GM18499 (cell line): ENCODE measurements at regions not wholly inside any gene's neighbourhood (a gene's known extent, or its start where the extent isn't known, plus 50 kb on each side); places are given as distances from the start of the nearest gene placed in this dataset.

Experiments used
- ATAC-seq: cut with Tn5 transposase; IDR thresholded peaks from one replicate; pipeline ENCODE4 v1.9.1; 2021; ENCODE audit warnings: moderate number of reproducible peaks; ENCODE audit not compliant: insufficient read depth, unreplicated experiment

DNA sequence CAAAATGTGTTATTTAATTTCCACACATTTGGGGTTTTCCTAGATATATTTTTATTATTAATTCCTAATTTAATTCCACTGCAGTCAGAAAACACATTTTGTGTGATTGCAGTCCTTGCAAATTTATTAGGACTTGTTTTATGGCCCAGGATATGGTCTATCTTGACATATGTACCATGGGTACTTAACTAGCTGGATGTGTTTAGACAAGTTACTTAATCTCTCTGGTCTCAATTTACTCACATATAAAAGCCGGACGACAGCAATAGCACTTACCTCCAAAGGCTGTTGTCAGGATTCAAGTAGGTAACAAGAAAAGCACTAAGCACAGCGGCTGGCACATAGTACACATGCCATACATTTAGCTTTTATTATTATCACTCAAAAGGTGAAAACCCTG lies 118.2 kb upstream of the MSX2 start:
- ATAC-seq, result no peak

DNA sequence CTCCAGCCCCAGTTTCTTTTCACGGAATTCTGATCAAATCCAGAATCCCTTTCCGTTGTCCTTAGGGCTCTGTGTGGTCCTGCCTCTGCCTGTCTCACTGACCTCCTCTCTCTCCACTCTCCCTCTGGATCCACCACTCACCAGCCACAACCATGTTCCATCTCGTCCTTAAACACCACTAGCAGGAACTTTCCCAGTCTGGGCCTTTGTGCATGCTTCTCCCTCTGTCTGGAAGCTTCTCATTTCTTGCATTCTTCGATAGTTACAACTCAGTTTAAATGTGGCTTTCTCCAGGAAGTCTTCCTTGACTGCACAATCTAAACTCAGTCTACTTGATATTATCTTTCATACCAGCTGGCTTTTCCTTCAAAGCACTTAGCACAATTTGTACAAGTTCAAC lies 117.7 kb upstream of the MSX2 start:
- ATAC-seq, result no peak

DNA sequence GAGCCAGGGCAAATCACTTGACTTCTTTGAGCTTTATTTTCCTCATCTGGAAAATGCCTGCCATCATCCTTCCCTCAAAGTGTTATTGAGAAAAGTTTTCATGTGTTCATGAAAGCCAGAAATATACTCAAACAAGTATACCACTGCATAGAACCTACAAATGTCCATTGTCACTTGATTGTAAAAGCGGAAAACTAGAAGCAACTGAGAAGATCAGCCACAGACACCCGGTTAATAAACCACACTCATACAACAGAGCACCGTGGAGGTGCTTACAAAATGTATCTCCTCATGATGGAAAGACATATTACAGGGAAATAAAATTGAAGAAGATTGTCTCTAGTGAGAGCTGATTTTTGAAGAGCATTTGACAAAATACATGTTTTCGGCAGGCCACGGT lies 117.2 kb upstream of the MSX2 start:
- ATAC-seq, result no peak

DNA sequence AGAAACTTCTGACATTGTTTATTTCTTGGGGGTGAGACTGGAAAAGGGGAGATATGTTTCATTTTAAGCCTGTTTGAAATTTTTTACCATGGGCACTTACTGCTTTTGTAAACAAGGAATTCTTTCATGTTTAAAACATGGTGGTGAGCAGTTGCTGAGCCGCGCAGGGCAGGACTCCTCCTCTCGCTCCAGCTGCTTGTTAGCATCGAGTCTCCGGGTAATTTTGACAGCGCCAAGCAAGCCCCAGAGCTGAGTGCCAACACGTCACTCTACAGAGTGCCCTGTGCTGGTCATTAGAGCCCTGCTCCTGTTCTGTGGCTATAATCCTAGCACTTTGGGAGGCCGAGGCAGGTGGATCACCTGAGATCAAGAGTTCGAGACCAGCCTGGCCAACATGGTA lies 116.5 kb upstream of the MSX2 start:
- no peak for ATAC-seq

DNA sequence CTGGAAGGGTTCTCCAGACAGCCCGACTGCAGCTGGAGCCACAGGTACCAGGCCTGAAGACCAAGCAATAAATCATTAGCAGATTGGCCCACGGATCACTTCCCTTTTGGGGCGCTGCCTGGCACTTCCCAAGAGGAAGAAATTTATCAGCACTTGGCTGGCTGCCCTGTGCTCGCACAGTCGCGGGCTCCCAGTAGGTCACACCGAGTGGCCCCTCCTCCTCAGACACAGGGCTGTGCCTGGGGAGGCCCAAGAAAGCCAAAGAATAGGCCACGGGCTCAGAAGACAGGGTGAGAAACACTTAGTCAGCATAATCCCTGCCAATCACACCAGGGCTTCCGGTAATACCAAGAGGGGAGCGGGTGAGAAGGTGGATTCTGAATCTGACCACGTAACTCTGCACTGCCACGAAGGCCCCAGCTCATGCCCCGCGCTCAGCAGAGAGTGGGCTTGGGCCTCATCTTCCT lies 115.7 kb upstream of the MSX2 start:
- no peak for ATAC-seq

DNA sequence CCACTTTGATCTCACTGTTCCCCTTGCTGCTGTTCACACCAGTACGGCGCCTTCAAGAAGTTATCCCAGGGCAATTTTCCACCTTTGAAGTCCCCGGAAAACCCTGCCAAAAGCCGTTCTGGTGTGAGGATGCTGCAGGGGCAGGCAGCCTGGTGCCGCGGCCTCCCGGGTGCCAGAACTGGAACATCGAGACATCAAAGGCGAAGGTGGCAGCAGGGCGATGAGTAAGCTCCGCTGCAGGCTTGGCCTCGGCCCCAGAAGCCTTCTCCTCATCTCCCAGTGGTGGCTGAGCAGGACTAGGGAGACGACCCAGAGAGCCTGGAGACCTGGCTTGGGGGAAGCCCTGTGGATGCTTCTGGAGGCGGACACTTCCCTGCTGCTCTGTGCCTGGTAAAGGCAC lies 115.3 kb upstream of the MSX2 start:
- ATAC-seq, result no peak

DNA sequence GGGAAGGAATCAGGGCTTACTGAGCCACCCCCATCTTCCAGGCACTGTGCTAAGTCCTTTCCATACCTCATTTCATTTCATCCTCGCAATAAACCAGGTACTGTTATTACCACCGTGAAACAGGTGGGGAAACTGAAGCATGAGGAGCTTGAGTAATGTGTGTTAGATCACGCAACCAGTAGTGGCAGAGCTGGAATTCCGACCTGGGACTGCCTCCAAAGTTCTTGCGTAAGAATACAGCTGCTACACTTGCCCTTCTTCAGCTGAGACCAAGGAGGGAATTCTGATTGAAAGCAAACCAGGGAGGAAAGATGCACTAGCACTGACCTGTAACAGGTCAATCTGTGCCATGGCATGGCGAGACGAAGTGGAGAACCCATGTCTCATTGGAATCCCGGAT lies 113.4 kb upstream of the MSX2 start:
- no peak for ATAC-seq

DNA sequence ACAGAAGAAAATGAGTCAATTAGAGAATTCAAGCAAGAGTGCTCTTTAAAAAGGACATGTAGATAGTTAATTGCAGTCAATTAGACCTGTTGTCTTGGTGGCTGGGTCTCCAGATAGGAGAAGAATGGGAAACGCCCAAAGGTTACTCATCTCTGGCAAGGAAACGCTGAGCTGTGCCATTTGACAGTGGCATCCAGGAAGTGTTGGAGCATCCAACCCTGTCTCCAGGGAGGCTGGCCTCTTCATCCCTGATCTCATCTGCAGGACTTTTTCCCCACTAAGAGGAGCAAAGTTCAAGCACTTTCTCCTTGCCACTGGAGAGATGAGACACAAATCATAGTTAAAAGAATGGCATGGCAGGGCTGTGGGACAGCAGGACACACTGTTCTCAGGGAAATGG lies 111.7 kb upstream of the MSX2 start:
- no peak for ATAC-seq

DNA sequence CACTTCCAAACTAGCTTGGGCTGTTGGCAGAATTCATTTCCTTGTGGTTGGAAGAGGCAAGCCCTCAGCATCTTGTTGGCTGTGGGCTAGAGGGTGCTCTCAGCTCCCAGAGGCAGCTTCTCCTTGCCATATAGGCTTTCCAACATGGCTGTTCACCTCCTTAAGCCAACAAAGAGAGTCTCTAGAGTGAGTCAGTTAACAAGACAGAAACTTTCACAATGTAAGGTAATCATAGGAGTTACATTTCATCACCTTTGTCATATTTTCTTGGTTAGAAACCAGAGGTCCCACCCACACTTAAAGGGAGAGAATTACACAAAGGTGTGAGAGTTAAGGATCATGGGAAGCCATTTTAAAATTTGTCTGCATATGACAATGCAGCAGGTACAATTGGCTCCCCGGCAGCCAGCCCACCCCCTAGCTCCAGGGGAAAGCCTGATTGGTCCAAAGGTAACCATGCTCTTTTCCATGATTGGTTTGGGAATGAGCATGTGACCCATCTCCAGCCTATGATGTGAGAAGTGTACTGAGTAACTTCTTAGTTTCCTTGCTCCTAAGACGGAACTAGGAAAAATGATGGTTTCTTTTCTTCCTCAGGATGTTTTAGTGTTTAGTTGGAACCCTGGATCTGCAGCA lies 109.8 kb upstream of the MSX2 start:
- ATAC-seq, result no peak

DNA sequence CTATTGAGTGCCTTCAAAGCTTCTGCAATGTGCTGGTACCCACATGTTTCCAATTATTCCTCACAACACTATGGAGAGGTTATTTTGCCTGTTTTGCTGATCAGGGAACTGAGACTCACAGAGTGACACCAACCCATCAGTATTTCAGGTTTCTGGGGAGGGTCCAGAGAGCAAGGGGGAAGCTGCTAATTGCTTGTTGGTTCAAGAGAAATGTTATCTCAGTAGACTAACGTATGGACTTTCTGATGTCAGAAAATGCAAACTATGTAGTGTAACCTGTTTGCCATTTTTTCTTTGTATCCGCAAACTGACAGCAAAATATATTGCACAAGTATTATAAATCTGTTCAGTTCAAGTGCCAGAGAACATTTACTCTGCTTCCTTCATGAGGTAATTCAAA lies 108.3 kb upstream of the MSX2 start:
- ATAC-seq, result no peak

DNA sequence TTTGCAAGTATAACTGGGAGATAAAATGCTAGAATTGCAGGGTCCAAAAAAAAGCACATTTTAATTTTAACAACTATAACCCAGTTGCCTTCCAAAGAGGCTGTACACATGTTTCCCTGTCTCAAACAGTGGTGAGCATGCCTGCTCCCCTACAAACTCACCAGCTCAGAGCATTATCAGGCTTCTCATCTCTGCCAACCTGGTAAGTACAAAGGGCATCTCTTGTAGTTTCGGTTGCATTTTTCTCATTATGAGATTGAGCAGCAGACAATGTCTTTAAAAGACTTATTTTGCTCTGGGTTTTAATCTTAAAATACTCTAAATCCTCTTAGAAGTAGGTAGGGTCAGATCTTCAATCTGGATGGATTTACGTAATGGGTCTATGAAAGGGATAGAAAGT lies 107.1 kb upstream of the MSX2 start:
- ATAC-seq, result no peak

DNA sequence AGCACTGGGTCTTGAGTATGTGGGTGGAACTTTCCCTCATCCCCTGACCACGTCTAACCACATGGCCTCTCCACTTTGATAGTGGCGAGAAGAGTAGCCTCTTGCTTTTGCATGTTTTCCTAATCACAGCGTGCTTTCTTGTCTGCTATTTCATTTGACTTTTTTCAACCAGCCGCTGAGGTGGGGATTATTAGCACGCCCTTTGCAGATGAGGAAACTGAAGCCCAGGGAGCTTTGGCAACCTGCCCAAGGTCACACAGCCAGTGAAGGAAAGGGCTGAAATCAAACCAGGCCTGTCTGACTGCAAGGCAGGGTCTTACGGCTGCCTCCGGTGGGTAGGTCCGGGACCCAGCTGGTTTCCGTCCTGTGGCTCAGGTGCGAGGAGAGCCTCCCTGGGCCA lies 106.5 kb upstream of the MSX2 start:
- ATAC-seq, result no peak

DNA sequence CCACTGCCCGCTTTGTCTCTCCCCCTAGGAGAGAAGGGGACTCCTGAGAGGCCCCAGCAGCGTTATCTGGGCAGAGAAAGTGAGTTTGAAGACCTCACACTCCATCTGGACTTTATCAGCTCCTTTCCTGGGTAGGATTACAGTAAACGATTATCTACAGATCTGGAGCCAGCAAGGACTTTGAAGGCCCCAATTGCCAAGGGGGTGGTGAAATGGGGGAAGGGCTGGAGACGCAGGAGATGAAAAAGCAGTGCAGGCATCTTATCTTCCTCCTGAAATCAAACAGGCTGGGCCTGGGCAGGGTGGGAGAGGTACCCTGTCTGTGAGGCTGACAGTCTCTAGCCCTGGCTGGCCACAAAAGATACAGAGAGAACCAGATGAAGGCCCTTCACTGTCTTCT lies 105.8 kb upstream of the MSX2 start:
- ATAC-seq, result no peak

DNA sequence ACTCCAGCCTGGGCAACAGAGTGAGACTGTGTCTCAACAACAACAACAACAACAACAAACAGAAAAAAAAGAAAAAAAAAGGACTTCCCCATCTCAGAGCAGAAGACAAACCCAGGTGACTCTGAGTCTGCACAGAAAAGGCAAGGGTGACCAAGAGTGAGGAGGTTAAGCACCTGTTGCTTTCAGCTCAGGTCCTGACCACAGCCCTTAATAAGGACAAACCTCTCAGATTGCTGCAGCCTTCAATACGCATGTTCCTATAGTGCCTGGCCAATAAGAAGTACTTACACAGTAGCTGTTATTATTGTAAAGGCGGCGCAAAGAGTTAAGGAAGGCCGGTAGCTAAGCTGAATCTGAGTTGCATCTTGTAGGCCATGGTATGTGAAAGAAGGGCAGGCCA lies 102.3 kb upstream of the MSX2 start:
- ATAC-seq, result no peak

DNA sequence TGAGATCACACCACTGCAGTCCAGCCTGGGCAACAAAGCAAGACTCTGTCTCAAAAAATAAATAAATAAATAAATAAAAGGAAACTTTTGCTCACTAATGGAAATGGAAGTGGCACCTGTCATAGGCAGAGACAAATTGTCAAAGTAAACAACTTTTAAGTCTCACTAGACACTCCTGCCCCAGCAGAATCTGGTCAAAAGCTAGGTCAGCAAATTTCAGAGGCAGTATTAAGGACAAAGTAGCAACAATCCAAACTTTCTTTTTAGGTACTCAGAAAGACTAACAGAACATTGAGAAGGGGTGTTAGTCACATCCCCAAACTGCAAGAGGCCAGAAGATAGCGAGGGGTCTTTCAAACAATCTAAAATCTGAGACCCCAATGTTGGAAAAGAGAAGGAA lies 101.4 kb upstream of the MSX2 start:
- no peak for ATAC-seq

DNA sequence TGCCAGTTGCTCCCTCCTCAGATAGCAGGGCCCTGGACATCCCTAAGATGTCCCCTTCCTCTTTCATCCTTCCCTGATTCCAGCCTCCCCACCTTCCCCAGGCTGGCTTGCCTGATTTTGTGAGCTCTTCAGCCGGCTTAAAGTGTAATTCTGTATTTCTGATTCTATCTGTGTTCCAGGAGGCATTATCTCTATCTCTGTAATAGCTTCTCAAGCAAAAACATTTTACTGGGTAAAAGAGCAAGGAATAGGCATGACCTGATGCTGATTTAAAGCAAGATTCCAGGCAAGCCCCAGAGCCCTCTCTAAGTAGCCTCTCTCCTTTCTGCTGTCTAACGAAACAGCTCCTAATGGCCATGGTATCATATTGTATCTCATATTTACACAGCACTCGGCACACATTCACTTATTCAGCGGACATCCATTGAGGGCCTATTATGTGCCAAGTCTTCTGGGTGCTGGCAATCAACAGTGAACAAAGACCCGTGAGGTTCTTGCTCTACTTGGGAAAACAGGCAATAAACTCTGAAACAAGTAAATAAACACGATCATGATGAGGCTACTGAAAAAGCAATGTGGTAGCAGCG lies 100.9 kb upstream of the MSX2 start:
- no peak for ATAC-seq

DNA sequence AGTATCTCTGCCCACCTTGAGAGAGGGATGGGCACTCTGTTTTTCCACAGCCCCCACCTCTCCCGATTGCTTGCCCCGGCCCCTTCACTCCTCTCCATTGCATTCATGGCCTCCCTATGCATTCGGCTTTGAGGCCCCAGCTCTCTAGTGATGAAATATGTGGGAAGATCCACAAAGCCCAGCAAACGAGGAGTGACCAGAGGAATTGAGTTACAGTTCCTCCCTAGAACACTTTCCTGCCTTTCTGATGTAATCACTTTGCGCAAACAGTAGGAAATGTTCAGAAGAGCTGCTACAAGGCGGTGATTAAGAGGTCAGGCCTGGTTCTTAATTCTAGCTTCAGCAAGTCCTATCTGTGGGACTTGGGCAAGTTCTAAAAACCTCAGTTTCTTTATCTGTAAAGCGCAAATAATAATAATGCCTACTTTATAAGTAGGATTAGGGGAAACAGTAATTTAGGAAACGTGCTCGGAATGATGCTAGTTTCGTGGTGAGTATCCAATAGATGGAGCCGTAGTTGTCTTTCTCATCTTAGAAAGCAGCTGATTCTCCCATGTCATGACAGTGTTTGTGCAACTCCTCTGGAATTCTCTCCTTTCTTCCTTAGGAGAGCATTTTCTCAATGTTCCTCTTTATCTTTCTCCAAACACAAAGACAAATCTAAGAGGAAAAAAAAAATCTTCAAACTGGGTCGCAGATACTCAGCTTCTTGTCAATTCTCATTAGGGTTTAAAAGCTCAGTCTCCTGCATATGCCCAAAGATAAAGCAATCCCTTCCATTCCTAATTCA lies 99.5 kb upstream of the MSX2 start:
- ATAC-seq, result no peak

DNA sequence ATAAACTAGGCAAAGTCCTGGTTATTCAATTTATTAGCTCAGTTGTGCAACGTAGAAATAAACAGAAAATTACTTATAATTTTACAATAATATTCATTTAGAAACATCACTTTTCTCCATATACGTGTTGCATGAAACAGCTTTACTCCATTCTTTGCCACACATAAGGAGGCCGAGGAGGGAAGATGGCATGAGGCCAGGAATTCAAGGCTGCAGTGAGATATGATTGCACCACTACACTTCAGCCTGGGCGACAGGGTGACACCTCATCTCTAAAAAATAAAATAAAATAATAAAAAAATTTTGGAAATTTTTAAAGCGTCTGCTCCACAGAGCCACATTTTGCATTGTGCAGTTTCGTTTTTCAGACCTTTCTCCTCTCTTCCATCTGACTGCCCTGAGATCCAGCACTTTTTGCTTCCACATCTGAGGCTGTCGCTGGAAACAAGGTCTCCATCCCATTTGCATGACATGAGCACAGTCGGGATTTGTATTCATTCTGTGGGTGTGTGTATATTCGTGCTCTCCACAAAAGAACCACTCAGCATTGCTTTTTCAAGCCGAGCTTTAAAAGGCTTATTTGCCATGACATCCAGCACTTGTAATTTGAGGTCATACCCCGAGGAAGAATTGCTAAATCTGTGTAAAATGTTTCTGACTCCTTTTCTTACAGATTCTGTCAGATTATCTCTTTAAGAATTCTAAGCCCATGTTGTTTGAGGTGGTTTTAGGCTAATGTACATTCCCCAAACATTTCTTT lies 98.6 kb upstream of the MSX2 start:
- no peak for ATAC-seq

DNA sequence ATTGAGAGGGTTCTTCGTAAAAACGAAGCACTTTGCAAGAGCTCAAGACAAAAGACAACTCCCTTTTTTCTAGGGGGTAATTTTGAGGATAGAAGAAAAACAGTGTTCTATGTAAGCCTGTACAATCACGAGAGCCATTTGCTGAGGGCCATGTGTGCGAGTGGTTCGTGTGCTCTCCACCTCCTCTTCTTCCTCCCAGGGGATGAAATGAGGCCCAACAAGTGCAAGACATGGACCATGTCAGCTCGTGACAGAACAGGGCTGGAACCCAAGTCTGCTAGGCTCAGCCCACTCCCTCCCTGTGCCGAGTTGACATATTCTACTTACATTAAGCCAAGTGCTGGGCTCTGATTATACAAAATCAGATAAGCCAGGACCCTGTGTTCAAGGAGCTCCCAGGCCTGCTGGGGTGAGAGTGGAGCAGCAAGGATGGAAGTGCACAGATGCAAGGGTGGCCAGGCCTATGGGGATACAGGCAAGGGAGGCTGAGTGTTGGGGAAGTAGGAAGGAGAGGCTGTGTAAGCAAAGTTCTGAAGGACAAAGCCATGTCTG lies 97.9 kb upstream of the MSX2 start:
- no peak for ATAC-seq

DNA sequence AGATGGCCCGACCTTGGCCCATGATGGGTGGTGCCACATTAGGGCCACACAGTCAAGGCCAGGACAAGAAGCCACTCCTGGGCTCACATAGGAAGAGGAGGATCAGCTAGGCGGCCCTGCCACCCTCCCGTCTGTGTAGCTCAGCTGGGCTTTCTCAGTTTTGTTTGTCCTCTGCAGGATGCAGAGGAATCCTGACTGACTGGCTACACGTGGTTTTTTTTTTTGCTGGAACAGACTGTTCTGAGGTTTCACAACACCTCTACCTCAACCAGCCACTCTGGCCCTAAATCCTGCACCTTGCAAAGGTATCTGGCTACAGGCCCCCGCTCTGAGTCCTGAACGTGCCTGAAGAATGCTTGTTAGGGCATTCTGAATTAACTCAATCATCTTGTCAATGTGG lies 88.3 kb upstream of the MSX2 start:
- ATAC-seq, result no peak
